C4-2B (cell line): ENCODE measurements at regions not wholly inside any gene's neighbourhood (a gene's known extent, or its start where the extent isn't known, plus 50 kb on each side); places are given as distances from the start of the nearest gene placed in this dataset.
A peak's percentile ranks its signal among the peaks of the same experiment; 100 is the strongest.

Source experiments
- CTCF ChIP-seq: fragments of 450-650 bp; conservative IDR thresholded peaks from 2 replicates; pipeline ENCODE4 v1.5.1; 2017; ENCODE audit warnings: mild to moderate bottlenecking
- ZFX ChIP-seq: fragments of 450-650 bp; IDR thresholded peaks from 2 replicates; pipeline ENCODE4 v1.6.1; 2017

DNA sequence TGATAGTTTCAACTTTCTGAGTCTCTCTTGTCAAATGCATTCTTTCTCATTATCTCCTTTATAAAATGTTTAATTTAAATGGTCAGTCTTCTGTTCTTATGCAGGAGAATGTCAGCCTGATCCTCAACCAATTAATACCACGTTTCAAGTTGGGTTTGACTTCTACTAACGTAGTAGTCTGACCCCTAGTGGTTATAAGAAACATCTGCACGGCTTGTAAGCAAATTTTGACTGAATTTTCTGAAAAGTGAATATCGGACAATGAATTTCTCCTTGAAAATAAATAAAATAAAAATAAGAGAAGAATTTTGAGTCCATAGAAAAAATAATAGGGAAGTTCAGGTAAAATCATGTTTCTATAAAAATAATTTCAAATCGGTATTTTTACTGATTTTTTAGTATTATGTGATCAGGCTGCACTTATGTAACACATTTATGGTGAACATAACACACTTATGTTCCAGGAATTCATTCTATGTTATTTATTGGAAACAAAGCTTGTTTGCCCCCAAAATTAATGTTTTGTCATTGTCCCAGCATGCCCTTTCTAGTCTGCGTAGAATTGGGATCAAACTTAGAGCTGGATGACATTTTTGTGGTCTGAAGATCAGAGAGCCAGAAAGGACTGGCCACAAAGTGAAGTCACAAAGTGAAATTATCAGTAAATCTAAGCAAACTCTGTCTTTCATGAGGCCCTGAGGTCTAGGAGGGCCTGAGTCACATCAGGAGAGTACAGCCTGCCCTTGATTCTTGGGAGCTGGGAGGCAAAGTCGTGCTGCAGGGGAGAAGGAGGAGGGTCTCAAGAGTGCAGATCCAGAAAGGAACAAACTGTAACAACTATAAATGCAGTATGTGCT is 101.2 kb upstream of the STXBP6 start:
- TF ChIP-seq CTCF (peak; percentile 82), ZFX (no peak)
